Stimulated activated CD4-positive, alpha-beta T cell treated with anti-CD3 and anti-CD28 coated beads, Interleukin-15, amount 100 ng/mL, for 1 hour (primary cell): ENCODE measurements at regions not wholly inside any gene's neighbourhood (a gene's known extent, or its start where the extent isn't known, plus 50 kb on each side); places are given as distances from the start of the nearest gene placed in this dataset.

ENCODE experiments used
- DNase-seq, 2 donors: peaks; one replicate each; pipeline ENCODE4 v3.0.0-alpha.2; 2020; ENCODE audit warnings: low read depth in 1 of 2, low spot score in 1 of 2

- no peak for DNase-seq
These were observed 288.6 kb upstream of the LDB2 start for GRCh38 chr4:17187003-17187402.

GRCh38 chr4:17182888-17183287, 284.4 kb upstream of the LDB2 start:
- no peak for DNase-seq

DNA sequence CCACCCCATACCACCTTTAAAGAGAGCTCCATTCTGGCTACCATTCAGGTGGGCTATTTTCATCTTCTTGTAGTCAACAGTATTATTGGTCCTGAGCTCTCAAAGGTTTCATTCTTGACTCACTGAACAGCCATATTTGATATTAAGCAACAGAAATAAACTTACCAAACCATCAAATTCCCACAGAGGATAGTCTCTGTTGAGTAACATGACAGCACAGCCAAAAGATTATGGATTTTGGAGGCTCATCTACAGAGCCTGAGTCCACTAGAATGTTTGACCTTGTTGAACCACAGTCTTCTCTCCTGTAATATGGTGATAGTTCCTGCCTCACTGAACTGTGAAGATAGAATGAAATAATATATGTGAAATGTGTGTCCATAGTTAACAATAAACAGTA, 276.3 kb upstream of the LDB2 start:
- DNase-seq = no peak

- no peak for DNase-seq
These were observed 274.9 kb upstream of the LDB2 start for GRCh38 chr4:17173300-17173699.

DNA sequence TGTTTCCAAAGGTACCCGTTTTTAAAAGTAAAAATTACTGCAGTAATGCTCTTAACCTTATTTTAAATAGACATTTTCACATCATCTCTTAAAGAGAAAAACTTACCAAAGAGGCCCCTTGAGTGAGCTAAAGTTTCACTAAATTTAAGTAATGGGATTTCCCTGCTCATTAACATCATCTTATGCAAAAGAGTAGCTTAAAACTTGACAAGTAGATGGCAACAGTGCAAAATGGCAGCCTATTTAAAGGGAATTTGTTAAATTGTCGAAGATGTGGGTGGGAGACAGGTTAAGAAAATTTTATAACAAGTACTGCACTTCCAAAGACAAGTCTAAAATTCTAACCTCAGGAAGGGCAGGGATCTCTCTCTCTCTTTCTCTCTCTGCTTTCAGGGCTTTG, 271.7 kb upstream of the LDB2 start:
- DNase-seq = no peak

DNA sequence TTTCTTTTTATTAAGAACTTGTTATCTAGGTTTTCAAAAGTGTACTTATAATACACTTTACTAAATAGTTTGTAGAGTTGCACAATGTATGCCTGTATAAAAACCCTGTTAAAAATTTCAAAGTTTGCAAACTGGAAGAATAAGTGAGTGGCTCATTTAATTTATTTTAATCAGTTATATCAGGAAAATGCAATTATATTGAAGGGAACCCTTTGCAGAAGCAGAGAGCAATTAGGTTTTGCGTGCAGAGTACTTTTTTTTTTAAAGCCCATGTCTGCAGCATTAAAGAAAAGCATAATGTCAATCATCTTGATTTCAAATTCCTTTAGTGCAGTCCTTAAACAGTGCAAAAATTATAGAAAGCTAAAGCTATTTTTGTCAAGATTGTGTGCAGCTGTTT, 271.3 kb upstream of the LDB2 start:
- DNase-seq = no peak

DNA sequence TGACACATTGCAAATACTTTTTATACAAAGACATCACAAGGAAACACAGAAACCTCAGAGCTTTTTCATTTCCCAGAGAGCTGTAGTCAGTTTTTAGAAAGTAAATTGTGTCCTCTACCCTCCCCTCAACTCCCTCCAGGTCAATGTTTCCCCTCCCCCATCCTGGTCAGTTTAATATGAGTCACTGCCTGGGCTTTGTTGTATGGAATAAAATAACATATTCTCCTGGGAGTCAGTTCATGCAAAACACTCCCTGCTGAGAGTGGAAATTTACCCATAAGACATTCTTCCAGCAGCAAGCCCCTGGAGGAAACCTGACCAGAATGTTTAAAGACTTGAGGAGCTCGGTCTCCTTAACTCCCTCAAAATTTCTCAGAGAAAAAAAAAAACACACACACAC, 270.1 kb upstream of the LDB2 start:
- DNase-seq = no peak

- no peak for DNase-seq
These were observed 268.5 kb upstream of the LDB2 start for GRCh38 chr4:17166954-17167353.

DNA sequence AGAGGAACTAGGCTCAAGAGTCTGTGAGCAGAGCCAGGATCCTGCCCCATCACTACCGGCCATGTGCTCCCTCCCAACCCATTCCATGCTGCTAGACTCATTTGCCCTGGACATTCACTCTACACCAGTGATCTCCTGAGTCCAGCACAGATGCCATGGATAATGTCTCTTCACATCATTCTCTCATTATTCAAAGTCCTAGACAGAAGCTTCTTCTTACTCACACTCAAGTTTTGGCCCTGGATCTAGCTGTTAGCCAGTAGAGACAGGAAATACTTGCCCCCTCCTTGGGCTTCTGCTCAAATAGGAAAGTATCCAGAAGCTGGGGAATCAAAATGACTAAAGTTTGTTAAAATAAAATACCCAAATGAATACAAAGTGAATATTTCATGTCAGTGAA, 266.8 kb upstream of the LDB2 start:
- DNase-seq = no peak

GRCh38 chr4:17164666-17165065, 266.2 kb upstream of the LDB2 start:
- DNase-seq = no peak

DNA sequence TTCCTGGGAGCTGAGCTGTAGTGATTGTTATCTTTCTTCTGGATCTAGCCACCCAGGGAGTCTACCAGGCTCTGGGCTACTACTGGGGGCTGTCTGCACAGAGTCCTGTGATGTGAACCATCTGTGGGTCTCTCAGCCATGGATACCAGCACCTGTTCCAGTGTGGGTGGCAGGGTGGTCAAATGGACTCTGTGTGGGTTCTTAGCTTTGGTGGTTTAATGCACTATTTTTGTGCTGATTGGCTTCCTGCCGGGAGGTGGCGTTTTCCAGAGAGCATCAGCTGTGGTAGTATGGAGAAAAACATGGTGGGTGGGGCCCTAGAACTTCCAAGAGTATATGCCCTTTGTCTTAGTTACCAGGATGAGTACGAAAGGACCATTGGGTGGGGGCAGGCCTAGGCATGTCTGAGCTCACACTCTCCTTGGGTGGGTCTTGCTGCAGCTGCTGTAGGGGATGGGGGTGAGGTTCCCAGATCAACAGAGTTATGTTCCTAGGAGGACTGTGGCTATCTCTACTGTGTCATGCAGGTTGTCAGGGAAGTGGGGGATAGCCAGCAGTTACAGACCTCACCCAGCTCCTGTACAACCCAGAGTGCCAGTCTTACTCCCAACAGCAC, 264.8 kb upstream of the LDB2 start:
- DNase-seq = no peak

GRCh38 chr4:17157304-17157703, 258.9 kb upstream of the LDB2 start:
- no peak for DNase-seq

GRCh38 chr4:17155486-17155885, 257.0 kb upstream of the LDB2 start:
- DNase-seq = no peak

DNA sequence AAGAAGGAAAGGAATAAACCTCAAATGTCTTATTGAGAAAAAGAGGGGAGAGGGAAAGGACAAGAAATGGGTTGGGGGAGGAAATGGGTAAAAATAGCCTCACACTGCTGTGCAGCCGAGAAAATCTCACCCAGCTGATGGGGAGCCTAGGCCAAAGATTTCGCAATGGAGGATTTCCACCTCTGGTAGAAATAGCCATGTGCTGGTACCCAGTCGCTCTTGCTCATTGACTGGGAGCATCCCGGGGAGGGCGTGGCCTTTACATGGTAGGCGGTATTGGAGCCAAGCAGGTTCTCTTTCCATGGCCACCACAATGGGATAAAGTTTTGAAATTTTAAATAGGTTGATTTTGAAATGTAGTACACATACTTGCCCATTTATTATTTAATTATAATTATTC, 255.1 kb upstream of the LDB2 start:
- DNase-seq = no peak

DNA sequence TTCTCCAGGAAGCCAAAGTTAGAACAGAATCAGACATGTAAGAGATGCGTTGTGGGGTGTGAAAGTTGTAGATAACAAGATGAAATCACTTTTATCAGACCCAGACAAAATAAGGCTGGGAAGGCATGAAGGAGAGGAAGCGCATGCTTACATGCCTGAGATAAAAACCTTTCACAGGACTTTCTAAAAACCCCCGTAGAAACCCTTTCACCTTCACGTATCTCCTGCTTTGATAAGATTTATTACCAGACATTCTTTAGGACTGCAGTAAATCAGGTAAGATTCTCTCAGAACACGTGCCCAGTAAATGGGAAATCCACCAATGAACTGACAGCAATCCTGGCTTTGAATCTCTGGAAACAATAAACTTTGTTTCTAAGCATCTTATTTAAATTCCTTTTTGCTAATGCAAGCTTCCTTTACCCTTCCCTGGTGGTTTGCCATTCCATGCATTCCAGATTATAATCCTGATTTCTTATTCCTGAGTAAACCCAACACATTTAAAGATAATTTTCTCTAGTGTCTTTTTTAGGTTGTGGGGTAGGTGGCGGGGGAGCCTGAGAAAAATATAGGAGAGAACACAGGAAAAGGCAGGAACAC, 254.6 kb upstream of the LDB2 start:
- no peak for DNase-seq

- no peak for DNase-seq
These were observed 243.8 kb upstream of the LDB2 start for GRCh38 chr4:17142232-17142711.

DNA sequence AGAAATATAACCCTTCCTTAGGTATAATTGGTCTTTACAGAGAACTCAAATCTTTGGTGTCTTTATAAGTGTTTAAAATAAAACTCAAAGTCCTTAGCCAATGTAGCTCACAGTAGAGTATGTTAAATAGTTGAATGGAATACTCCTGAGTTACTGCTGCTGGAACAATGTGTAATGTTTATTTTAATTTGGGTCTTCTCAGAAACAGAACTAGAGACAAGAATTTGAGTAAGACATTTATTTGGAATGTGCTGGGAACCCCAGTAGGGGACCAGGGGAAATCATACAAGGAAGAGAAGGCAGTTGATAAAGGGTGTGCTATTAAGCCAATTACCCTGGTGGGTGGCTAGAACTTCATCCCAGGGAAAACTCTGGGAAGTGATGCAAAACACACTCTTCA, 240.4 kb upstream of the LDB2 start:
- no peak for DNase-seq

- DNase-seq = no peak
These were observed 236.1 kb upstream of the LDB2 start for GRCh38 chr4:17134565-17134964.

GRCh38 chr4:17134100-17134499, 235.7 kb upstream of the LDB2 start:
- DNase-seq = no peak

- DNase-seq = no peak
These were observed 233.8 kb upstream of the LDB2 start for GRCh38 chr4:17132226-17132625.

- DNase-seq = no peak
These were observed 229.8 kb upstream of the LDB2 start for GRCh38 chr4:17128268-17128667.

DNA sequence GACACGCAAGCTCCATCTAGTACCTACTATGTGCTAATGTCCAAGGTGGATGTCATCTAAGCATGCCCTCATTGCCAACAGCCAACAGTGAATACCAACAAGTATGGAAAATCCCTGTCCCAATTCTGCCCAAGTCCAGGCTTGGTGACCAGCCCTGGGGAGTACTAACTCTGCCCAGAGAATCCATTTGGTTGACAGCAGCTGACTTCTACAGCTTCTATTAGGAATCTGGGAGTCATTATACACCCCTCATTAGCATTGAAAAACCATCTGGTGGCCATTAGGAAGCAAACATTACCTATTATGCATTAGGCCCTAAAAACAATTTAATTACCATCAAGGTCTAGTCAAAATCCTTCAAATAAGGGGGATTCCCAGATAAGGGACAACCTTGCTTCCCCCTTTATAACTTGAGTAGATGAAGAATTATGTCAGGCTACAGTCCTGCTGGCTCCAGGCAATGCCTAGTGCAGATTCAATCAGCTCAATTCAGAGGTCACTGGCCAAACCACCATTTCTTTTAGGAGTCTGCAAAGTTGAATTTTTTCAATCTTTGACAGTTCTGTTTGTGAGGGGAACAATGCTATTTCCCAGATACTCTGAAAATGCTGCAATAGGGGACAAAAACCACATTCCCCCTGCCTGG, 228.0 kb upstream of the LDB2 start:
- no peak for DNase-seq

DNA sequence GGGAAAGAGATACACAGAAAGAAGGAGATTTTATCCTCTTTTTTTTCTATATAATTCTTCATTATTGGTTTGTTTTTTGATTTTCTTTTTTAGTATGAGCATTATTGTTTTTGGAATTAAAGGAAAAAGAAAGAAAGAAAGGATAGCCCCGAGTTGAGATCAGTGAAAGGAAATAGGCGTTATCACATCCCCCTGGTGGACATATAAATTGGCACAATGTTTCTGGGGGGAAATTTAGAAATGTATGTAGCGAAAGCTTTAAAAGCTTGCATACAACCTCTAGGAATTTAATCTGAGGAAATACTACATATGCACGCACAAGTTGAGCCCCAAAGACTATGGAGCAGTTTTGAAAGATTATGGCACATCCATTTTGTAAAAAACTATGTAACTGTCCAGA, 226.3 kb upstream of the LDB2 start:
- DNase-seq = no peak
